B cell (primary cell): ENCODE measurements at regions not wholly inside any gene's neighbourhood (a gene's known extent, or its start where the extent isn't known, plus 50 kb on each side); places are given as distances from the start of the nearest gene placed in this dataset.

Experiments
- ATAC-seq: fragments of 200-7000 bp; cut with Tn5 transposase; one replicate; pipeline ENCODE4 v1.10.0; 2021; ENCODE audit warnings: low read depth, mild to moderate bottlenecking, moderate number of reproducible peaks, moderate library complexity
- CTCF ChIA-PET: fragments of 350-600 bp; sonication (Branson Sonifier 250); formaldehyde crosslinking; loops from one replicate; lab custom pipeline; 2021; ENCODE audit warnings: antibody characterized with exemption, inconsistent platforms; lab: Charles Lee
- POLR2A ChIA-PET: fragments of 350-600 bp; sonication (Branson Sonifier 250); formaldehyde crosslinking; loops from one replicate; lab custom pipeline; 2021; ENCODE audit warnings: antibody characterized with exemption; lab: Charles Lee
- DNase-seq: peaks from one replicate; pipeline ENCODE4 v3.0.0; 2013
- H2AFZ ChIP-seq: 2 replicates; pipeline ENCODE4 v1.6.1; 2012; ENCODE audit warnings: mild to moderate bottlenecking, low read depth, low read length; ENCODE audit not compliant: insufficient read depth, poor library complexity, severe bottlenecking
- H3K27ac ChIP-seq, 2 donors: 1 replicate in 1 of 2; 2 replicates in 1 of 2; pipeline ENCODE4 v1.5.1; 2012 to 2013; ENCODE audit warnings: low read length in 2 of 2, mild to moderate bottlenecking in 2 of 2, moderate library complexity in 1 of 2
- H3K27me3 ChIP-seq, 4 experiments: fragments of 200-600 bp in 1 of 4; sonication (generic) in 1 of 4; replicated peaks in 1 of 4; 1 replicate in 2 of 4; 2 replicates in 2 of 4; pipeline versions ENCODE4 v1.6.1 to v1.7.0; 2013 to 2016; ENCODE audit warnings: low read length in 3 of 4, mild to moderate bottlenecking in 2 of 4, mixed read lengths in 1 of 4, moderate library complexity in 1 of 4; ENCODE audit not compliant: insufficient read depth in 4 of 4, control insufficient read depth in 3 of 4; ENCODE audit errors: control extremely low read depth in 1 of 4
- H3K36me3 ChIP-seq, 2 experiments: replicated peaks in 1 of 2; 1 replicate in 1 of 2; 2 replicates in 1 of 2; pipeline versions ENCODE4 v1.6.1 to v1.7.1; 2013; ENCODE audit warnings: low read length in 1 of 2; ENCODE audit not compliant: insufficient read depth in 2 of 2, control insufficient read depth in 1 of 2; ENCODE audit errors: control extremely low read depth in 1 of 2, extremely low read depth in 1 of 2
- H3K4me1 ChIP-seq, 2 donors: fragments of 200-600 bp in 1 of 2; sonication (generic) in 1 of 2; 1 replicate in 1 of 2; 2 replicates in 1 of 2; pipeline versions ENCODE4 v1.5.1 to v1.6.1; 2013 to 2017; ENCODE audit warnings: low read length in 2 of 2; ENCODE audit not compliant: control insufficient read depth in 2 of 2, insufficient read depth in 2 of 2
- H3K4me2 ChIP-seq: replicated peaks from 2 replicates; pipeline ENCODE3; 2012; ENCODE audit warnings: mild to moderate bottlenecking, low read depth, low read length; ENCODE audit not compliant: poor library complexity, severe bottlenecking
- H3K4me3 ChIP-seq, 5 experiments: fragments of 200-600 bp in 1 of 5; sonication (generic) in 1 of 5; 1 replicate in 3 of 5; 2 replicates in 2 of 5; pipeline versions ENCODE4 v1.5.1 to v1.7.0; 2011 to 2016; ENCODE audit warnings: low read length in 4 of 5, mild to moderate bottlenecking in 4 of 5, low read depth in 2 of 5, control low read depth in 1 of 5, moderate library complexity in 1 of 5; ENCODE audit not compliant: insufficient read depth in 1 of 5; ENCODE audit errors: control extremely low read depth in 1 of 5, extremely low read depth in 1 of 5
- H3K79me2 ChIP-seq: fragments of 200-600 bp; sonication (generic); one replicate; pipeline ENCODE4 v1.6.0; 2016; ENCODE audit warnings: low read length; ENCODE audit not compliant: control insufficient read depth, insufficient read depth
- H3K9ac ChIP-seq: fragments of 200-600 bp; sonication (generic); 2 replicates; pipeline ENCODE4 v1.6.1; 2017; ENCODE audit warnings: mild to moderate bottlenecking, low read length, moderate library complexity
- H3K9me3 ChIP-seq, 3 donors: one replicate each; pipeline versions ENCODE4 v1.6.1 to v1.7.1; 2013; ENCODE audit warnings: low read length in 2 of 3; ENCODE audit not compliant: control insufficient read depth in 2 of 3, insufficient read depth in 1 of 3; ENCODE audit errors: control extremely low read depth in 1 of 3
- H4K20me1 ChIP-seq: 2 replicates; pipeline ENCODE4 v1.6.0; 2012; ENCODE audit warnings: mild to moderate bottlenecking, low read length; ENCODE audit not compliant: insufficient read depth, control insufficient read depth, poor library complexity, severe bottlenecking
- H3K27ac Mint-ChIP-seq: one replicate; pipeline ENCODE4 v1.8.0; 2021; ENCODE audit warnings: mixed read lengths
- H3K27me3 Mint-ChIP-seq: one replicate; pipeline ENCODE4 v1.8.0; 2021; ENCODE audit warnings: mixed read lengths
- H3K4me1 Mint-ChIP-seq: one replicate; pipeline ENCODE4 v1.8.0; 2021; ENCODE audit warnings: mixed read lengths
- H3K4me3 Mint-ChIP-seq: one replicate; pipeline ENCODE4 v1.8.0; 2021; ENCODE audit warnings: mixed read lengths
- H3K9me3 Mint-ChIP-seq: one replicate; pipeline ENCODE4 v1.8.0; 2022; ENCODE audit warnings: mixed read lengths; ENCODE audit not compliant: insufficient read depth
- EZH2 ChIP-seq: IDR thresholded peaks from 2 replicates; pipeline ENCODE4 v1.6.1; 2012; ENCODE audit warnings: borderline replicate concordance, low read depth, mild to moderate bottlenecking, moderate library complexity, low read length; ENCODE audit not compliant: insufficient read depth, poor library complexity, severe bottlenecking
- WGBS: methylation state at CpG from one replicate; pipeline ENCODE4 v1.1.5; 2013; ENCODE audit warnings: missing lambda C conversion rate; ENCODE audit not compliant: insufficient coverage; 5-methylcytosine and 5-hydroxymethylcytosine counted together
- intact Hi-C: fragments of 100-400 bp; cut with micrococcal nuclease; formaldehyde crosslinking; loops from one replicate; pipeline ENCODE4 v1.10.0; 2022
- TF ChIP-seq, protein P1 (sequence below): fragments of 200-600 bp; IDR thresholded peaks from one replicate; pipeline ENCODE4 v1.8.0; 2022; ENCODE audit warnings: antibody characterized with exemption, mild to moderate bottlenecking

DNA sequence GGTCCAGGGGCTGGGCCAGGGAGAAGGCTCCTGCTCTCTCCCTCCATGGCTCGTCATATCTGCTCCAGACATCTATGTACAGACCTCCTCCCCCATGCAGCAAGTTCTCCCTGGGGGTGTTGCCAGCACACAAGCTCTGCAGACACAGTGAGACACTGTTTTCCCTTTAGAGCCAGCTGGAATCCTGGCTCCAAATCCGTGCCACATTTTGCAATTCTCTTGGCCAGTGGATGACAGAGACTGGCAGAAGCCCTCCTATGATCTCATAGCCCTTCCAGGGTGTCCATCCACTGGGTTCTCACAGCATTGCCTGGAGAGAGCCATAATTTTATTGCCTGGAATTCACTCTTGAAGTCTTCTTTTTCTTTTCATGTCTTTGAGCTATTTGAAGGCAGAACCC lies 203.9 kb downstream of the TLE3 start:
- 67% methylated on average over 2 of the region's 2 CpGs for WGBS
- peaks cover 47% of the 10 kb centered on the region for H3K27me3 Mint-ChIP-seq

DNA sequence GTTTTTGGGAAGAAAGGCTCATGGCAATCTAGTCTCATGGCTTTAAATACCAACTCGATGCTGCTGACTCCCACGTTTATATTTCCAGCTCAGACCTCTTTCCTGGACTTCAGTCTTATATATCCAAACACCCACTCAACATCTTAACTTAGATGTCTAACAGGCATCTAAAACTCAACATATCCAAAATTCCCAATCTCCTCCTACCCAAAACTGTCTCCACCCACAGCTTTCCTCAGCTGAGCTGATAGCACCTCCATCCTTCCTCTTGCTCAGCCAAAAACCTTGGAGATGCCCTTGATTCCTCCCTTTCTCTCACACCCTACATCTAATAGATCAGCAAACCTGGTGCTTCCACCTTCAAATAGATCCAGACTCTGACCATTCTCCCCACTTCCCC lies 202.5 kb downstream of the TLE3 start:
- H3K9me3 ChIP-seq, result peaks cover 1 to 11% (median 6%) of the 10 kb centered on the region in 3 donors
- DNase-seq (no peak), ATAC-seq (no peak)
- no peaks in the 10 kb centered on the region for H3K4me1 ChIP-seq
- Mint-ChIP-seq H3K4me1 (peaks cover 4% of the 10 kb centered on the region), H3K27ac (no peak overlapping the region), H3K9me3 (no peaks in the 10 kb centered on the region), H3K4me3 (no peak overlapping the region), H3K27me3 (peaks cover 47% of the 10 kb centered on the region)
- no peak overlapping the region for H3K27ac ChIP-seq
- TF ChIP-seq, protein P1, sequence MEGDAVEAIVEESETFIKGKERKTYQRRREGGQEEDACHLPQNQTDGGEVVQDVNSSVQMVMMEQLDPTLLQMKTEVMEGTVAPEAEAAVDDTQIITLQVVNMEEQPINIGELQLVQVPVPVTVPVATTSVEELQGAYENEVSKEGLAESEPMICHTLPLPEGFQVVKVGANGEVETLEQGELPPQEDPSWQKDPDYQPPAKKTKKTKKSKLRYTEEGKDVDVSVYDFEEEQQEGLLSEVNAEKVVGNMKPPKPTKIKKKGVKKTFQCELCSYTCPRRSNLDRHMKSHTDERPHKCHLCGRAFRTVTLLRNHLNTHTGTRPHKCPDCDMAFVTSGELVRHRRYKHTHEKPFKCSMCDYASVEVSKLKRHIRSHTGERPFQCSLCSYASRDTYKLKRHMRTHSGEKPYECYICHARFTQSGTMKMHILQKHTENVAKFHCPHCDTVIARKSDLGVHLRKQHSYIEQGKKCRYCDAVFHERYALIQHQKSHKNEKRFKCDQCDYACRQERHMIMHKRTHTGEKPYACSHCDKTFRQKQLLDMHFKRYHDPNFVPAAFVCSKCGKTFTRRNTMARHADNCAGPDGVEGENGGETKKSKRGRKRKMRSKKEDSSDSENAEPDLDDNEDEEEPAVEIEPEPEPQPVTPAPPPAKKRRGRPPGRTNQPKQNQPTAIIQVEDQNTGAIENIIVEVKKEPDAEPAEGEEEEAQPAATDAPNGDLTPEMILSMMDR, result no peak
- TF ChIP-seq EZH2, result no peak
- no peak overlapping the region for H3K4me3 ChIP-seq
- H2AFZ ChIP-seq, result no peak overlapping the region
- CTCF ChIA-PET, result interaction anchor here (0.5 to 1.4 kb wide), 2 partner anchors 10 to 668 kb away, joined by 3 to 5 read pairs; no protein-coding TSS in a partner anchor
- intact Hi-C loops, result no loop called here
- no peaks in the 10 kb centered on the region for H3K79me2 ChIP-seq
- H3K27me3 ChIP-seq, result peaks cover 0 to 12% (median 6%) of the 10 kb centered on the region in 4 experiments
- H4K20me1 ChIP-seq, result no peaks in the 10 kb centered on the region
- WGBS, result 89% methylated on average over 2 of the region's 2 CpGs
- no peak overlapping the region for H3K4me2 ChIP-seq
- H3K36me3 ChIP-seq, result no peaks in the 10 kb centered on the region
- POLR2A ChIA-PET, result no interaction called here
- H3K9ac ChIP-seq, result no peak overlapping the region

More for the DNA sequence above, 203.9 kb downstream of the TLE3 start:
- no peaks in the 10 kb centered on the region for H4K20me1 ChIP-seq
- H3K9me3 ChIP-seq, result peaks cover 1 to 11% (median 6%) of the 10 kb centered on the region in 3 donors
- no peaks in the 10 kb centered on the region for H3K36me3 ChIP-seq
- ChIA-PET CTCF (interaction anchor here (1.4 kb wide), 1 partner anchor 9 kb away, joined by 3 read pairs; no protein-coding TSS in a partner anchor), POLR2A (interaction anchor here (0.6 kb wide), 1 partner anchor 12 kb away, joined by 4 read pairs; no protein-coding TSS in a partner anchor)
- no peak overlapping the region for H3K4me2 ChIP-seq
- Mint-ChIP-seq H3K4me1 (peaks cover 4% of the 10 kb centered on the region), H3K9me3 (no peaks in the 10 kb centered on the region), H3K4me3 (no peak overlapping the region), H3K27ac (no peak overlapping the region)
- H2AFZ ChIP-seq, result no peak overlapping the region
- TF ChIP-seq, protein P1, result no peak
- no peak for TF ChIP-seq EZH2
- no peak overlapping the region for H3K27ac ChIP-seq
- H3K9ac ChIP-seq, result no peak overlapping the region
- DNase-seq, result no peak
- H3K27me3 ChIP-seq, result peaks cover 0 to 13% (median 9%) of the 10 kb centered on the region in 4 experiments
- intact Hi-C loops, result no loop called here
- no peaks in the 10 kb centered on the region for H3K79me2 ChIP-seq
- H3K4me3 ChIP-seq, result no peak overlapping the region
- H3K4me1 ChIP-seq, result no peaks in the 10 kb centered on the region
- no peak for ATAC-seq
